Stomach (tissue), 8 donors: ENCODE measurements at regions not wholly inside any gene's neighbourhood (a gene's known extent, or its start where the extent isn't known, plus 50 kb on each side); places are given as distances from the start of the nearest gene placed in this dataset.

ENCODE experiments used
- DNase-seq, 2 donors: peaks; one replicate each; pipeline versions ENCODE4 v3.0.0 to v3.0.0-alpha.2; 2013 to 2019
- H3K27ac ChIP-seq, 5 donors: fragments of 200-600 bp in 4 of 5; sonication (generic) in 4 of 5; one replicate each; pipeline ENCODE4 v1.5.1; 2013 to 2019; ENCODE audit warnings: mild to moderate bottlenecking in 1 of 5, moderate library complexity in 1 of 5
- H3K27me3 ChIP-seq, 3 donors: fragments of 200-600 bp; sonication (generic); one replicate each; pipeline ENCODE4 v1.5.1; 2017 to 2019; ENCODE audit warnings: mixed run types in 1 of 3
- H3K36me3 ChIP-seq, 4 donors: fragments of 200-600 bp; sonication (generic); 1 replicate in 3 of 4; 2 replicates in 1 of 4; pipeline ENCODE4 v1.5.1; 2016 to 2019
- H3K4me1 ChIP-seq, 4 donors: fragments of 200-600 bp; sonication (generic); one replicate each; pipeline ENCODE4 v1.5.1; 2016 to 2019
- H3K4me3 ChIP-seq, 4 donors: fragments of 200-600 bp; sonication (generic) in 3 of 4; one replicate each; pipeline ENCODE4 v1.5.1; 2016 to 2019; ENCODE audit warnings: mild to moderate bottlenecking in 1 of 4
- H3K9me3 ChIP-seq, 4 donors: fragments of 200-600 bp; sonication (generic); one replicate each; pipeline ENCODE4 v1.5.1; 2016 to 2019
- EP300 ChIP-seq: sonication (generic); formaldehyde crosslinking; IDR thresholded peaks from one replicate; pipeline ENCODE4 v1.6.1; 2017; ENCODE audit warnings: antibody characterized with exemption
- POLR2A ChIP-seq, 4 donors: fragments of 450-650 bp; IDR thresholded peaks; one replicate each; pipeline ENCODE4 v1.6.1; 2016; ENCODE audit warnings: antibody characterized with exemption in 4 of 4, control low read depth in 2 of 4, mild to moderate bottlenecking in 1 of 4, moderate library complexity in 1 of 4
- POLR2AphosphoS5 ChIP-seq, 3 donors: sonication (generic); formaldehyde crosslinking; IDR thresholded peaks; one replicate each; pipeline ENCODE4 v1.6.1; 2016; ENCODE audit warnings: antibody characterized with exemption in 3 of 3
- WGBS, 5 donors: extraction: QIAGEN DNeasy Blood & Tissue Kit in 3 of 5; methylation state at CpG; one replicate each; pipeline versions ENCODE4 v1.1.5 to v1.1.7; 2013 to 2018; 5-methylcytosine and 5-hydroxymethylcytosine counted together
- intact Hi-C: fragments of 100-400 bp; cut with DNase I; formaldehyde crosslinking; loops from one replicate; pipeline ENCODE4 v1.15.1; 2023; ENCODE audit warnings: low total_unique reads
- TF ChIP-seq, protein P1 (sequence below), 7 experiments: fragments of 450-650 bp in 4 of 7; fragments of 200-600 bp in 3 of 7; sonication (generic) in 3 of 7; IDR thresholded peaks; one replicate each; pipeline ENCODE4 v1.5.1; 2016 to 2019; ENCODE audit warnings: antibody characterized with exemption in 7 of 7, control low read depth in 2 of 7, mild to moderate bottlenecking in 1 of 7
- donor health status: healthy with polysubstance abuse.
- donor health status: Bipolar disorder and iron deficiency.
- donor health status: healthy.

DNA sequence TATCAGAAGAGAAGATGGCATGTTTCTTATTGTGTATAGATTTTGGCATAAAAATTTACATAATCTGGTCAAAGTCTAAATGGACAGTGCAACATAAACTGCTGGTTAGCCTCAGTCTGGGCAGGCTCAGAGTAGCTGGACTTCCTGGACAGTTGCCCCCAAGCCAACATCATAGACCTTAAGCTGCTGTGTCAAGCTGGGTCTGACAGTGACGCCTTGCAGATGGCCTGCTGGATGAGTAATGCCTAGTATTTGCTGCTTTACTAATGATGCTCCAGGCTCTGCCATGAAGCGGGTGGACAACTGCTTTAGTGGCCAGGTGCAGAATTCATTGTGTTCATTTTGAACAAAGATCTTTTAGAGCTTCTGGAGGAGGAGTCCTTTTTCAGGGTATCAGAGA, 603.7 kb upstream of the ZEB2 start:
- intact Hi-C loops: no loop called here
- H3K27me3 ChIP-seq: no peaks in the 10 kb centered on the region
- TF ChIP-seq POLR2AphosphoS5 (IDR thresholded peaks at IDR 0.05) (peak in 1 of 3 donors; percentile 46), EP300 (no peak)
- no peak overlapping the region for H3K4me3 ChIP-seq
- H3K4me1 ChIP-seq: no peaks in the 10 kb centered on the region
- no peaks in the 10 kb centered on the region for H3K36me3 ChIP-seq
- H3K27ac ChIP-seq: no peak overlapping the region
- peak; percentile 26 to 50 for DNase-seq
- 74 to 86% (median 82%) methylated on average over 2 of the region's 2 CpGs for WGBS, 5 donors
- H3K9me3 ChIP-seq: no peaks in the 10 kb centered on the region

DNA sequence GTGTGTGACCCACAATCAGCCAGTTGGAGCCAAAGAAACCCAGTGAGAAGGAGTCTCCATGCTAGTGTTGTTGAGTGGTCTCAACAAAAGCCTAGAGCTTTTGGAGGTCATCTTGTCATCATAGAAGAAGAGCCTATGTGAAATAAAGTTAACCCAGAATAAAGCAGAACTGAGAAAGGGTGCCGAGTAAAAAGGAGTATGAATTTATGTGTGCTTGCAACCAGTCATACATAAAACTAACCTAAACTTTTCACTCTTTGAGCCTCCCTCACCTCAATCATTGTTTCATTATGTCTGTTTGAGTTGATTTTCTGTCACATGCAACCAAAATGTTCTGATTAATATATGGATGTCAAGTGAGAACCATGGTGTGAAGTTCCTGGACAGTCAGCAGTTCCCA, 599.3 kb upstream of the ZEB2 start:
- WGBS, 5 donors: 77 to 94% (median 89%) methylated on average over 1 of the region's 1 CpG
- TF ChIP-seq POLR2A (IDR thresholded peaks at IDR 0.05) (no peak), POLR2AphosphoS5 (IDR thresholded peaks at IDR 0.05) (no peak), EP300 (no peak)
- TF ChIP-seq, protein P1, sequence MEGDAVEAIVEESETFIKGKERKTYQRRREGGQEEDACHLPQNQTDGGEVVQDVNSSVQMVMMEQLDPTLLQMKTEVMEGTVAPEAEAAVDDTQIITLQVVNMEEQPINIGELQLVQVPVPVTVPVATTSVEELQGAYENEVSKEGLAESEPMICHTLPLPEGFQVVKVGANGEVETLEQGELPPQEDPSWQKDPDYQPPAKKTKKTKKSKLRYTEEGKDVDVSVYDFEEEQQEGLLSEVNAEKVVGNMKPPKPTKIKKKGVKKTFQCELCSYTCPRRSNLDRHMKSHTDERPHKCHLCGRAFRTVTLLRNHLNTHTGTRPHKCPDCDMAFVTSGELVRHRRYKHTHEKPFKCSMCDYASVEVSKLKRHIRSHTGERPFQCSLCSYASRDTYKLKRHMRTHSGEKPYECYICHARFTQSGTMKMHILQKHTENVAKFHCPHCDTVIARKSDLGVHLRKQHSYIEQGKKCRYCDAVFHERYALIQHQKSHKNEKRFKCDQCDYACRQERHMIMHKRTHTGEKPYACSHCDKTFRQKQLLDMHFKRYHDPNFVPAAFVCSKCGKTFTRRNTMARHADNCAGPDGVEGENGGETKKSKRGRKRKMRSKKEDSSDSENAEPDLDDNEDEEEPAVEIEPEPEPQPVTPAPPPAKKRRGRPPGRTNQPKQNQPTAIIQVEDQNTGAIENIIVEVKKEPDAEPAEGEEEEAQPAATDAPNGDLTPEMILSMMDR (IDR thresholded peaks at IDR 0.05): no peak
- Histone ChIP-seq H3K36me3 (no peaks in the 10 kb centered on the region), H3K4me1 (no peaks in the 10 kb centered on the region), H3K27me3 (no peaks in the 10 kb centered on the region), H3K27ac (no peak overlapping the region), H3K4me3 (no peak overlapping the region), H3K9me3 (no peaks in the 10 kb centered on the region)
- intact Hi-C loops: no loop called here
- DNase-seq: no peak

DNA sequence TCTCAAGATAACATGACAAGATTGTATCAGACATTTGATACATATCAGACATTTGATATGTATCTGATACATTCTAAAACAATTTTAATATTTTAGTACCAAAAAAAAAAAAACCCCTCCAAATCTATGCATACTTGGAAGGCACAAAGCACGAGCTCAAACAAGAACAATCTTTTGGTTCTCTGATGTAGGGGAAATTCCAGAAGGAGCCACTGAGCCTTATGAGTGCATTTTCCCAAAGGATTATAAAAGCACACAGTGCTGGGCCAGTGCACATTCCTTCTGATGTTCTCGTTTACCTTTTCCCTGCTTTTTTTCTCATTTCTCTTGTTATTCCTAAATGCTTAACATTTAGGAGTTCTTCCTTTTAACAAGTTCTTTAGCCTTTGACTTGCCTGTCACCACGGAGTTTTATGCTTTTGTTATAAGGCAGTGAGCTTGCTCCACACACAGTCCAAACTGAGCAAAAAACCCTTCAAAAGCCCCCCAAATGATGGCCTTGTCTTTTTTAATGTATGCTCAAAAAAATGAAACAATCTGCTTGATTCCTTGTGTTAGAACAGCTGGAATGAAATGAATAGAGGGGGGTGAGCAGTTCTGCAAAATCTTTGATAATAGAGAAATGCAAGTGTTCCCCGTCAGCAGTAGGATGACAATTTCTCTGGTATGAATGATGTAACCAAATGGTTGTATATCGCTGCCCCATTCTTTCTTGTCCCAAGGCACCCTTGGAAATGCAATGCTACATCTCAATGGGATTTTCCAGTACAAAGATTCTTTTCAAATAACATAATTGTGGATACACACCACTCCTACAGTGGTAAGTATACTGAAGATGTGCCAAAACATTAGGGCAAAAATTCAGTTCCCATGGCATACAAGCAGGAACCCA, 597.2 kb upstream of the ZEB2 start:
- intact Hi-C loops: no loop called here
- no peak overlapping the region for H3K4me3 ChIP-seq
- no peak for DNase-seq
- H3K4me1 ChIP-seq: no peaks in the 10 kb centered on the region
- H3K36me3 ChIP-seq: no peaks in the 10 kb centered on the region
- TF ChIP-seq POLR2A (IDR thresholded peaks at IDR 0.05): no peak
- TF ChIP-seq POLR2AphosphoS5 (IDR thresholded peaks at IDR 0.05): no peak
- TF ChIP-seq EP300: no peak
- TF ChIP-seq, protein P1 (IDR thresholded peaks at IDR 0.05): no peak
- 72 to 78% (median 75%) methylated on average over 5 of the region's 5 CpGs for WGBS, 5 donors
- H3K9me3 ChIP-seq: no peaks in the 10 kb centered on the region
- no peaks in the 10 kb centered on the region for H3K27me3 ChIP-seq
- H3K27ac ChIP-seq: no peak overlapping the region

DNA sequence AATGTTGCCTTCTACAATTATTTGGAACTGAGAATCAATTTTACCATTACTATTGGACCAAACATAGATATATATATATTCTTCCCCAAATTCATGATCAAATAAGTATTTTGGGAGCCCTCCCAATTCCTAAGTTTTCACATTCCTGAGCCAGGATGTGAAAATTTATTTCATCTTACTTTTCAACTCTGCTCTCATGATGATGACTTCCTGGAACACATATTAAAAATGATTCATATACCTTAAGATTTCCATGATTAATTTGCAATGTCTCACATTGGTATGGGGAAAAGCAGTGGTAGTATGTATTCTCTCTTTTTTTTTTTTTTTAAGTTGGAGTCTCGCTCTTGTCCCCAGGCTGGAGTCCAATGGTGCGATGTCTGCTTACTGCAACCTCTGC, 596.1 kb upstream of the ZEB2 start:
- TF ChIP-seq POLR2AphosphoS5 (IDR thresholded peaks at IDR 0.05): no peak
- TF ChIP-seq EP300: no peak
- TF ChIP-seq, protein P1 (IDR thresholded peaks at IDR 0.05): no peak
- no peak for TF ChIP-seq POLR2A (IDR thresholded peaks at IDR 0.05)
- Histone ChIP-seq H3K4me1 (no peaks in the 10 kb centered on the region), H3K27ac (no peak overlapping the region), H3K9me3 (no peaks in the 10 kb centered on the region), H3K36me3 (no peaks in the 10 kb centered on the region), H3K27me3 (no peaks in the 10 kb centered on the region), H3K4me3 (no peak overlapping the region)
- intact Hi-C loops: no loop called here
- 96 to 100% (median 100%) methylated on average over 2 of the region's 2 CpGs for WGBS, 5 donors
- no peak for DNase-seq

DNA sequence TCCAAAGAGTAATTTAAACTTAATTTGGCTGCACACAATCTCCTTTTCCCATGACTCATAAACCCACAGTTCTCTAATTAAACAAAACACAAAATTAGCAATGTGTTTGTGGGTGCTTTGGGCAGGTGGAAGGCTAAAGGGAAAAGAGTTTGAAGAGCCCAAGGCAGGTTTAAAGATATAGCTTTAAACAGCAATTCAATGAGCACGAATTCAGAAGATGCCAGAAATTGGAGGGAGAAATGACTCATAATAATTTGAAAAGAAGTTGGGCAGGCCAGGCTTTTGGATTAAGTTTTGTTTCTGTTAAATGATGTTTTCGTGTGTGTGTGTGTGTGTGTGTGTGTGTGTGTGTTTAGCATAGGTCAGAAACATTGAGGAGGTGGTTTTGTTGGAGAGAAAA, 594.8 kb upstream of the ZEB2 start:
- no peaks in the 10 kb centered on the region for H3K4me1 ChIP-seq
- H3K9me3 ChIP-seq: no peaks in the 10 kb centered on the region
- H3K4me3 ChIP-seq: no peak overlapping the region
- intact Hi-C loops: no loop called here
- H3K36me3 ChIP-seq: no peaks in the 10 kb centered on the region
- H3K27ac ChIP-seq: no peak overlapping the region
- no peak for DNase-seq
- TF ChIP-seq, protein P1 (IDR thresholded peaks at IDR 0.05): no peak
- TF ChIP-seq POLR2A (IDR thresholded peaks at IDR 0.05) (no peak), POLR2AphosphoS5 (IDR thresholded peaks at IDR 0.05) (no peak), EP300 (no peak)
- no peaks in the 10 kb centered on the region for H3K27me3 ChIP-seq
- WGBS, 5 donors: 42 to 58% (median 46%) methylated on average over 2 of the region's 2 CpGs
